Fibroblast of lung (primary cell): ENCODE measurements at regions not wholly inside any gene's neighbourhood (a gene's known extent, or its start where the extent isn't known, plus 50 kb on each side); places are given as distances from the start of the nearest gene placed in this dataset.

ENCODE experiments used
- EZH2 ChIP-seq: IDR thresholded peaks from 2 replicates; pipeline ENCODE4 v1.5.1; 2012; ENCODE audit warnings: low read length, control low read depth, mild to moderate bottlenecking; ENCODE audit errors: missing control alignments
- TF ChIP-seq, protein P1 (sequence below), 2 donors: IDR thresholded peaks in 1 of 2; conservative IDR thresholded peaks in 1 of 2; 1 replicate in 1 of 2; 2 replicates in 1 of 2; pipeline ENCODE4 v1.5.1; 2011 to 2012; ENCODE audit warnings: low read length in 2 of 2, control low read depth in 1 of 2, inconsistent platforms in 1 of 2, low read depth in 1 of 2, mild to moderate bottlenecking in 1 of 2

DNA sequence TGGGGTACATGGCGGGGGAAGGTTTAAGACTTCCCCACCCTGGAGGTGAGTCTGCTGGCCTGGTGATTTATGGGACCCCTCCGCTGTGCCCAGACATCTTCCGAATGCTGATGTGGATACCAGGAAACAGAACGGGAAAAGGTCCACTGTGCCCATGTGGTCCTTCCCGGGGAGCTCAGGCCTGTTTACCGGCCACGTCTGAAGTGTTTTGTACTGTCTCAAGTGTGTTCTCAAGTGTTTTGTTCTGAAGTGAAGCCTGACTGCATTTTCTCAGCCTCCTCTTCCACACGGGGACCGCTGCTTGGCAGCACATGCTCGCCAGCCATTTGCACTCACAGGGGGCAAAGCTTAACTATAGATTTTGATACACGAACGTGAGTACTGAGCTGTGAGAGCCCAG is 127.2 kb downstream of the TEX36 start:
- TF ChIP-seq, protein P1, sequence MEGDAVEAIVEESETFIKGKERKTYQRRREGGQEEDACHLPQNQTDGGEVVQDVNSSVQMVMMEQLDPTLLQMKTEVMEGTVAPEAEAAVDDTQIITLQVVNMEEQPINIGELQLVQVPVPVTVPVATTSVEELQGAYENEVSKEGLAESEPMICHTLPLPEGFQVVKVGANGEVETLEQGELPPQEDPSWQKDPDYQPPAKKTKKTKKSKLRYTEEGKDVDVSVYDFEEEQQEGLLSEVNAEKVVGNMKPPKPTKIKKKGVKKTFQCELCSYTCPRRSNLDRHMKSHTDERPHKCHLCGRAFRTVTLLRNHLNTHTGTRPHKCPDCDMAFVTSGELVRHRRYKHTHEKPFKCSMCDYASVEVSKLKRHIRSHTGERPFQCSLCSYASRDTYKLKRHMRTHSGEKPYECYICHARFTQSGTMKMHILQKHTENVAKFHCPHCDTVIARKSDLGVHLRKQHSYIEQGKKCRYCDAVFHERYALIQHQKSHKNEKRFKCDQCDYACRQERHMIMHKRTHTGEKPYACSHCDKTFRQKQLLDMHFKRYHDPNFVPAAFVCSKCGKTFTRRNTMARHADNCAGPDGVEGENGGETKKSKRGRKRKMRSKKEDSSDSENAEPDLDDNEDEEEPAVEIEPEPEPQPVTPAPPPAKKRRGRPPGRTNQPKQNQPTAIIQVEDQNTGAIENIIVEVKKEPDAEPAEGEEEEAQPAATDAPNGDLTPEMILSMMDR (conservative IDR thresholded peaks at IDR 0.05 in 1 of 2, IDR thresholded peaks at IDR 0.05 in 1 of 2; ENCODE audit: low read depth in 1 of 2, low read length in 2 of 2): no peak
- TF ChIP-seq EZH2: no peak
